ENCODE measurements at regions not wholly inside any gene's neighbourhood (a gene's known extent, or its start where the extent isn't known, plus 50 kb on each side); places are given as distances from the start of the nearest gene placed in this dataset.

GRCh38 chr22:44630826-44631225 is 71.2 kb upstream of the PRR5 start:
- no peak for DNase-seq (ENCODE audit: low spot score)
- H3K4me1 ChIP-seq (ENCODE audit: control insufficient read depth in 4 of 4, insufficient read depth in 4 of 4, low read length in 3 of 4): no peaks in the 10 kb centered on the region
- no peak overlapping the region for H3K9ac ChIP-seq (ENCODE audit: low read depth in 1 of 2, low read length in 2 of 2)
- no peaks in the 10 kb centered on the region for H3K9me3 ChIP-seq (ENCODE audit: control insufficient read depth in 4 of 4, low read length in 3 of 4)
- H3K27me3 ChIP-seq (ENCODE audit: control insufficient read depth in 4 of 4, insufficient read depth in 4 of 4, low read length in 3 of 4): no peaks in the 10 kb centered on the region
- TF ChIP-seq RAD21 (IDR thresholded peaks at IDR 0.05): no peak
- TF ChIP-seq MAX (IDR thresholded peaks at IDR 0.05): no peak
- TF ChIP-seq YY1 (IDR thresholded peaks at IDR 0.05): no peak
- TF ChIP-seq NR2F2 (IDR thresholded peaks at IDR 0.05): no peak
- no peak for TF ChIP-seq EGR1 (IDR thresholded peaks at IDR 0.05; ENCODE audit: low read depth in 2 of 2)
- TF ChIP-seq CTCF (IDR thresholded peaks at IDR 0.05; ENCODE audit: low read depth, low read length, missing input control): no peak
- TF ChIP-seq JUND (IDR thresholded peaks at IDR 0.05): no peak
- TF ChIP-seq RXRA (IDR thresholded peaks at IDR 0.05): no peak
- no peak for TF ChIP-seq HNF4G (IDR thresholded peaks at IDR 0.05)
- H3K27ac ChIP-seq (ENCODE audit: low read depth in 1 of 2, low read length in 2 of 2): no peak overlapping the region
- no peak overlapping the region for H3K4me3 ChIP-seq (ENCODE audit: low read depth in 1 of 3, low read length in 3 of 3)
- WGBS: 83% methylated on average over 3 of the region's 3 CpGs
- H3K36me3 ChIP-seq (ENCODE audit: control insufficient read depth in 4 of 4, insufficient read depth in 3 of 4, low read depth in 1 of 4, low read length in 3 of 4): no peaks in the 10 kb centered on the region

GRCh38 chr22:44628835-44629234 is 73.2 kb upstream of the PRR5 start:
- no peak for TF ChIP-seq FOXA2 (IDR thresholded peaks at IDR 0.05)
- TF ChIP-seq ATF3 (IDR thresholded peaks at IDR 0.05): no peak
- Histone ChIP-seq H3K27ac (ENCODE audit: low read depth in 1 of 2, low read length in 2 of 2) (no peak overlapping the region), H3K36me3 (ENCODE audit: control insufficient read depth in 4 of 4, insufficient read depth in 3 of 4, low read depth in 1 of 4, low read length in 3 of 4) (no peaks in the 10 kb centered on the region), H3K27me3 (ENCODE audit: control insufficient read depth in 4 of 4, insufficient read depth in 4 of 4, low read length in 3 of 4) (no peaks in the 10 kb centered on the region), H3K4me1 (ENCODE audit: control insufficient read depth in 4 of 4, insufficient read depth in 4 of 4, low read length in 3 of 4) (no peaks in the 10 kb centered on the region), H3K9me3 (ENCODE audit: control insufficient read depth in 4 of 4, low read length in 3 of 4) (no peaks in the 10 kb centered on the region), H3K9ac (ENCODE audit: low read depth in 1 of 2, low read length in 2 of 2) (no peak overlapping the region), H3K4me3 (ENCODE audit: low read depth in 1 of 3, low read length in 3 of 3) (no peak overlapping the region)
- WGBS: 76% methylated on average over 9 of the region's 9 CpGs
- no peak for DNase-seq (ENCODE audit: low spot score)

GRCh38 chr22:44628273-44628672 is 73.7 kb upstream of the PRR5 start:
- H3K27me3 ChIP-seq (ENCODE audit: control insufficient read depth in 4 of 4, insufficient read depth in 4 of 4, low read length in 3 of 4): no peaks in the 10 kb centered on the region
- TF ChIP-seq GABPA (IDR thresholded peaks at IDR 0.05 in 1 of 2, conservative IDR thresholded peaks at IDR 0.05 in 1 of 2) (no peak), ATF3 (IDR thresholded peaks at IDR 0.05) (no peak), ZBTB33 (IDR thresholded peaks at IDR 0.05) (no peak), RXRA (IDR thresholded peaks at IDR 0.05) (no peak), HNF4A (conservative IDR thresholded peaks at IDR 0.05) (no peak), SP1 (IDR thresholded peaks at IDR 0.05) (no peak), HNF4G (IDR thresholded peaks at IDR 0.05) (no peak)
- no peaks in the 10 kb centered on the region for H3K9me3 ChIP-seq (ENCODE audit: control insufficient read depth in 4 of 4, low read length in 3 of 4)
- H3K36me3 ChIP-seq (ENCODE audit: control insufficient read depth in 4 of 4, insufficient read depth in 3 of 4, low read depth in 1 of 4, low read length in 3 of 4): no peaks in the 10 kb centered on the region
- no peak for DNase-seq (ENCODE audit: low spot score)
- H3K4me1 ChIP-seq (ENCODE audit: control insufficient read depth in 4 of 4, insufficient read depth in 4 of 4, low read length in 3 of 4): no peaks in the 10 kb centered on the region
- H3K27ac ChIP-seq (ENCODE audit: low read depth in 1 of 2, low read length in 2 of 2): no peak overlapping the region
- H3K9ac ChIP-seq (ENCODE audit: low read depth in 1 of 2, low read length in 2 of 2): no peak overlapping the region
- 77% methylated on average over 4 of the region's 4 CpGs for WGBS
- no peak overlapping the region for H3K4me3 ChIP-seq (ENCODE audit: low read depth in 1 of 3, low read length in 3 of 3)

Measured in liver (tissue), 8 donors.